Fibroblast of mammary gland (primary cell): ENCODE measurements at regions not wholly inside any gene's neighbourhood (a gene's known extent, or its start where the extent isn't known, plus 50 kb on each side); places are given as distances from the start of the nearest gene placed in this dataset.

Source experiments
- DNase-seq: peaks from one replicate; pipeline ENCODE4 v3.0.0-alpha.2; 2010; ENCODE audit warnings: low read depth
- H3K4me3 ChIP-seq: 2 replicates; pipeline ENCODE4 v1.5.1; 2011; ENCODE audit warnings: low read depth, mild to moderate bottlenecking, low read length, moderate library complexity; ENCODE audit not compliant: control insufficient read depth
- TF ChIP-seq, protein P1 (sequence below): conservative IDR thresholded peaks from 2 replicates; pipeline ENCODE4 v1.5.1; 2011; ENCODE audit warnings: low read depth, low read length, inconsistent platforms; ENCODE audit not compliant: control insufficient read depth, insufficient read depth

GRCh38 chrX:4925911-4926310 lies 1212.5 kb upstream of the PRKX start:
- no peak for DNase-seq
- TF ChIP-seq, protein P1, sequence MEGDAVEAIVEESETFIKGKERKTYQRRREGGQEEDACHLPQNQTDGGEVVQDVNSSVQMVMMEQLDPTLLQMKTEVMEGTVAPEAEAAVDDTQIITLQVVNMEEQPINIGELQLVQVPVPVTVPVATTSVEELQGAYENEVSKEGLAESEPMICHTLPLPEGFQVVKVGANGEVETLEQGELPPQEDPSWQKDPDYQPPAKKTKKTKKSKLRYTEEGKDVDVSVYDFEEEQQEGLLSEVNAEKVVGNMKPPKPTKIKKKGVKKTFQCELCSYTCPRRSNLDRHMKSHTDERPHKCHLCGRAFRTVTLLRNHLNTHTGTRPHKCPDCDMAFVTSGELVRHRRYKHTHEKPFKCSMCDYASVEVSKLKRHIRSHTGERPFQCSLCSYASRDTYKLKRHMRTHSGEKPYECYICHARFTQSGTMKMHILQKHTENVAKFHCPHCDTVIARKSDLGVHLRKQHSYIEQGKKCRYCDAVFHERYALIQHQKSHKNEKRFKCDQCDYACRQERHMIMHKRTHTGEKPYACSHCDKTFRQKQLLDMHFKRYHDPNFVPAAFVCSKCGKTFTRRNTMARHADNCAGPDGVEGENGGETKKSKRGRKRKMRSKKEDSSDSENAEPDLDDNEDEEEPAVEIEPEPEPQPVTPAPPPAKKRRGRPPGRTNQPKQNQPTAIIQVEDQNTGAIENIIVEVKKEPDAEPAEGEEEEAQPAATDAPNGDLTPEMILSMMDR, result no peak
- no peak overlapping the region for H3K4me3 ChIP-seq

DNA sequence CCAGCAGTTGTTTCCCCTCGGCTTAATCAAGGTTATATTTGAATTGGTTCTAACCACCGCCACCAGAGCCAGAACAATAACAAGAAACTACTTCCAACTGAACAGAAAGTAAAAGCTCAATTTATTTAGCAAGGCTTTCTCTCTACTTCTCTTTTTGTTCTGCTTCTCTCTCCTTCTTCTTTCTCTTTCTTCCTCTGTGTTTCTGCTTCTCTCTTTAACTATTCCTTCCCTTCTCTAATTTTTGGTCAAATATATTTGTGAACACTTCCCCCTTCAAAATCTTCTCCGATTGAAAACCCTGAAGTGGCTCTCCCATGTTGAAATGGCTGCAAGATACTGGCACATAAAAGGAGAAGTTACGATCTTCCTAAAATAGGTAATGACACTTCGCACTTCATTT lies 1195.9 kb upstream of the PRKX start:
- H3K4me3 ChIP-seq, result no peak overlapping the region
- no peak for DNase-seq
- TF ChIP-seq, protein P1, result no peak

GRCh38 chrX:4905576-4905975 lies 1192.1 kb upstream of the PRKX start:
- DNase-seq, result no peak
- H3K4me3 ChIP-seq, result no peak overlapping the region
- TF ChIP-seq, protein P1, result no peak

DNA sequence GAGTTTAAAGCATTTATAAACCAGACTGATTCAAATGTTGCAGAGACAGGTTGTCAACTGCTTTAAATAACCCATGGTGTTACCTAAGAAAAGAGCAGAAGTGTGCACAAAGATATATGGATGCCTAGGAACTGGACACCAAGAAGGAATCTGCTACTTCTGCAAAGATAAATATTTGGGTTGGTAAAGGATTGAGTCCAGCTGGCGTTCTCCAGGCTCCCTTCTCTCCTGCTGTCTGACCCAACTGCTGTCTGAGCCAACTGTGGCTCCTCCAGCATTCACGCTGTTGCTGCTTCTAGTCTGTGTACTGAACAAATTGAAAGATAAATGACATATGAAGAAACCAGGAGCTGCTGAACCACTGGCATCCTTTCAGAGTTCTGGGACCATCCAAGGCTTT lies 1167.8 kb upstream of the PRKX start:
- TF ChIP-seq, protein P1, result no peak
- no peak overlapping the region for H3K4me3 ChIP-seq
- no peak for DNase-seq

DNA sequence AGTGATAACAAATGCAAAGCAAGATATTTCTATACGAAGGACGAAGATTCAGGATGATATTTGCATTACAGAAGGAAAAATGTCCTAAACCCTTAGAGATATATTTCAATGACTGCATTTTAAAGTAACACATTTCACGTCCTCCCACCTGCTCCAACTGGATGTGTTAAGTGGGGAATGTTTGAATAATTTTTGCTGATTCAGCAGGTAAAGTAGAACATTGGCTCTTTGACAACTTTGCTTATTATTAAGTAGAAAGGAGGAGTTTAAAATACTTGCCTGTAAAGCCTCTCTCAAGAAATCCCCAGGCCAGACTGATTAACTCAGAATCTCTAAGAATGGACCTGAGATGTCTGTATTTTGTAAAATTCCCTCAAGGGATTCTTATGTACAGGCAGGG lies 1165.2 kb upstream of the PRKX start:
- no peak overlapping the region for H3K4me3 ChIP-seq
- no peak for DNase-seq
- TF ChIP-seq, protein P1, result no peak

GRCh38 chrX:4876268-4876667 lies 1162.8 kb upstream of the PRKX start:
- no peak for DNase-seq
- TF ChIP-seq, protein P1, result no peak
- H3K4me3 ChIP-seq, result no peak overlapping the region

DNA sequence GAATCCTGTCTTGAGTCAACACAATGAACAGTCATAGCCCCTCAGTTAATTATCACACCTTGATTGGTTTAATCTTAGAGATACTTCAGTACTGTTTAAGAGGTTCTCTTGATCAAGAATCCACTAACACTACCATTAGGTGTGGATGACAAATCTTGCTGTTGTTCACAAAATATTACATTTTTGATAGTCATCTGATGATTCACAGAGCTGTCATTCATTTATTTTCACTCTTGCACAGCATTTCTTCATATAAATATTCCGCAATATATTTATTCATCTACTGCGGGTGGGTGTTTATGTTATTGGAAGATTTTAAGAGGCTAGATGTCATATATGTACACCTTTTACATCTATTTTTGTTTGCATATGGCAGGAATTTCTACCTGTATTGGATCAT lies 1138.1 kb upstream of the PRKX start:
- DNase-seq, result no peak
- H3K4me3 ChIP-seq, result no peak overlapping the region
- TF ChIP-seq, protein P1, result no peak
